WI38 (cell line): ENCODE measurements at regions not wholly inside any gene's neighbourhood (a gene's known extent, or its start where the extent isn't known, plus 50 kb on each side); places are given as distances from the start of the nearest gene placed in this dataset.

ENCODE experiments used
- H3K4me3 ChIP-seq: 2 replicates; pipeline ENCODE4 v1.5.1; 2011; ENCODE audit warnings: low read depth, mild to moderate bottlenecking, control low read depth, low read length
- TF ChIP-seq, protein P1 (sequence below): IDR thresholded peaks from 2 replicates; pipeline ENCODE4 v1.5.1; 2012; ENCODE audit warnings: low read depth, mild to moderate bottlenecking, control low read depth, low read length

GRCh38 chr10:83701799-83702198 is 437.5 kb upstream of the GHITM start:
- TF ChIP-seq, protein P1, sequence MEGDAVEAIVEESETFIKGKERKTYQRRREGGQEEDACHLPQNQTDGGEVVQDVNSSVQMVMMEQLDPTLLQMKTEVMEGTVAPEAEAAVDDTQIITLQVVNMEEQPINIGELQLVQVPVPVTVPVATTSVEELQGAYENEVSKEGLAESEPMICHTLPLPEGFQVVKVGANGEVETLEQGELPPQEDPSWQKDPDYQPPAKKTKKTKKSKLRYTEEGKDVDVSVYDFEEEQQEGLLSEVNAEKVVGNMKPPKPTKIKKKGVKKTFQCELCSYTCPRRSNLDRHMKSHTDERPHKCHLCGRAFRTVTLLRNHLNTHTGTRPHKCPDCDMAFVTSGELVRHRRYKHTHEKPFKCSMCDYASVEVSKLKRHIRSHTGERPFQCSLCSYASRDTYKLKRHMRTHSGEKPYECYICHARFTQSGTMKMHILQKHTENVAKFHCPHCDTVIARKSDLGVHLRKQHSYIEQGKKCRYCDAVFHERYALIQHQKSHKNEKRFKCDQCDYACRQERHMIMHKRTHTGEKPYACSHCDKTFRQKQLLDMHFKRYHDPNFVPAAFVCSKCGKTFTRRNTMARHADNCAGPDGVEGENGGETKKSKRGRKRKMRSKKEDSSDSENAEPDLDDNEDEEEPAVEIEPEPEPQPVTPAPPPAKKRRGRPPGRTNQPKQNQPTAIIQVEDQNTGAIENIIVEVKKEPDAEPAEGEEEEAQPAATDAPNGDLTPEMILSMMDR: no peak

GRCh38 chr10:83702731-83703130 is 436.6 kb upstream of the GHITM start:
- TF ChIP-seq, protein P1: no peak
- H3K4me3 ChIP-seq: no peak overlapping the region

More at GRCh38 chr10:83701799-83702198, 437.5 kb upstream of the GHITM start:
- H3K4me3 ChIP-seq: no peak overlapping the region

DNA sequence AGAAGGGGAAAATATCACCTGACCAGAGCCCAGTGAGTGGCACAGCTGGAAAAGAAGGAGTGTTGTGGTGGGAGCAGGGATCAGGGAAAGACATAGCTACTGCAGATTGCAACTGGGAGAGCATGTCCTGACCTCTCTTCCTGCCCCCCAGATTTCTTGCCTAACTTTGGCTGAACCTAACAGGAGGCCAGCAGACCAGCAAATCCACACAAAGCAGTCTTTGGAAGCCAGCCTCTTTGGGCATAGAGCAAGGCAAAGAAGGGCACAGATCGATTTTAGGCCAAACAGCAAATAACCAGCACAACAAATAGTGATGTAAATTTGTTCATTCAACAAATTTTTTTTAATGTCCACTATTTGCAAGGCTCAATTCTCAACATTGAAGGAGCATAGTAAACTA is 433.2 kb upstream of the GHITM start:
- TF ChIP-seq, protein P1: no peak
- H3K4me3 ChIP-seq: no peak overlapping the region

DNA sequence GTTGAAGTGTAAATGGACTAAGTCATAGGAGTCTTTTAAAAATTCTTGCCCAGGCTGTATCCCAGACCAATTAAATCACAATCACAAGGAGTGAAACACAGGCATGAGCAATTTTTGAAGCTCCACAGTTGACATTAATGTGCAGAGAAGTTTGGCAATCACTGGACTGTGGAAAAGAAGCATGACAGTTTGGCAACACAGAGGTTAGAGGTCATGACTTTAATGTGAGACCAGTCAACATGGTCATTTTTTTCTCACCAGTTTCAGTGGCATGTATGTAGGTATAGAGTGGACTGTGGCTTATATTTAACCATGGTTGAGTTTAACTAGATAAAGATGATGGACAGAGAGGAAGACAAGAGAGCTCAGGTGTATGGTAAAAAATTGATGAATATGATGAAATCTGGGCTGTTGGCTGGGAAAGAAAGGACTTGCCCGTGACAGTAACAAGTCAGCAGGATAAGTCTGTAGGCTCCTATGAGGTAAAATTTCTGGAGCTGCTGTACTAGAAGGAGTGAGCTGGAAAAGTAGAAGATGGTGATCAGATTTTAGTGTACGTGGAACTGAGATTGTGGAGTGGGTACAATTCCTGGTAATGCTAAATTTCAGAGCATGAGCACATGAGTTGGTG is 432.2 kb upstream of the GHITM start:
- H3K4me3 ChIP-seq: no peak overlapping the region
- TF ChIP-seq, protein P1: no peak

DNA sequence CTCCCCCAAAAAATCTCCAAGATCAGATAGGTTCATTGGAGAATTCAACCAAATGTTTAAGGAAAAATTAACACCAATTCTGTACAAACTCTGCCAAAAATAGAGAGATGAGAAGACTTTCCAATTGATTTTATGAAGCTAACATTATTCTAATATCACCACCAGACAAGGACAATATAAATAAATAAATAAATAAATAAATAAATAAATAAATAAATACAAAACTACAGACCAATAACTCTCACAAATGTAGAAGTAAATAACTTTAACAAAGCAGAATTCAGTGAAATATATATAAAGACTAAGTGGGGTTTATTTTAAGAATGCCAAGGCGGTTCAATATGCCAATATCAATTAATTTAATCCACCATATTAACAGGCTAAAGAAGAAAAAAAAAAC is 425.9 kb upstream of the GHITM start:
- TF ChIP-seq, protein P1: no peak
- H3K4me3 ChIP-seq: no peak overlapping the region

DNA sequence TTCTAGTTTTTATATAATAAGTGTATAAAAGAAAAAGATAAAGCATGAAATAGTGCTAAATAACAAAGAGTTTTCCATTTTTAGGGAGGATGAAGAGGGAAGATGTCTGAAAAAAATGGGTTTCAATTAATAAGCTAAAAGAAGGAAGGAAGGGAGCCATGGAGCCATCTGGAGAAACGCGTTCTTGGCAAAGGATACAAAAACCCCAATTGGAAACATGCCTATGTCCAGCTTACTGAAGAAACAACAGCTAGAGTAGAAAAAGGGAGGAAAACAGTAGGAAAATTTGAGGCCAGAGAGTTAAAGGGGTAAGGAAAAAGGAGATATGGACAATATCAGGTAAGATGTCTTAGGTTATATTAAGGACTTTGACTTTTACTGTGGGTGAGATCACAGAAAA is 416.2 kb upstream of the GHITM start:
- TF ChIP-seq, protein P1: no peak
- no peak overlapping the region for H3K4me3 ChIP-seq

DNA sequence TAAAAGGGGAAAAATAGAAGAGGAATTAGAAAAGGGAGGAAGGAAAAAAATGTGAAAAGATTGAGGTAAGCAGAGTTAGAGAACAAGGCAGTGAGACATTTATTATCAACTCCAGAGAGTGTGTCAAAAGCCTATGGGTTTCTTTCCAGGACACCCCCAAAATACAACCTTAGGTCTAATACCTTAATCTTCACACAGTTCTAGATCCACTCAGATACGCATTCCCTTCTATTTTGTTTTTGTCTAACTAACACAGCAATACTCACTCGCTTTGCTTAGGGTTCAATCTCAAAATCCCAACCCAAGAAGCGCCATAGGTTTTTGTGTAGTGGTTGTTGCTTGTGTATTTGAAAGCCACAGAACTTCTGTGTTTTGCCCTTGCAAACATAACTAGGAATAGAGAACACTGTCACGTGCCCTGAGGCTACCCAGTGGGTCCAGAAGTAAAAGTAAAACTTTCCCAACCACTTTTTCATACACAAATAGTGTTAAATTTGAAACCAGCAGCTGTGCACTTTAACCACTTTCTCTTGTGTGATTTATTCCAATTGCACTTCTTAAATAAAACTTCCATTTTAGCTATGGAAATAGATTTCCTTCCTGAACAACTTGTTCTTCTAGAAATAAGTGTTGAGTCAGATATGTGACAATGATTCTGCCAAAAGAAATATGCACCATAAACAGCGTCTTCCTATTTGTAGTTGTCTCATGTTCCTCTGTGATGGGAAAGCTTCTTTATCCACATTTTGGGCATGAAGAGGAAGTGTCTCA is 414.7 kb upstream of the GHITM start:
- TF ChIP-seq, protein P1: no peak
- no peak overlapping the region for H3K4me3 ChIP-seq
